ENCODE measurements at regions not wholly inside any gene's neighbourhood (a gene's known extent, or its start where the extent isn't known, plus 50 kb on each side); places are given as distances from the start of the nearest gene placed in this dataset.

DNA sequence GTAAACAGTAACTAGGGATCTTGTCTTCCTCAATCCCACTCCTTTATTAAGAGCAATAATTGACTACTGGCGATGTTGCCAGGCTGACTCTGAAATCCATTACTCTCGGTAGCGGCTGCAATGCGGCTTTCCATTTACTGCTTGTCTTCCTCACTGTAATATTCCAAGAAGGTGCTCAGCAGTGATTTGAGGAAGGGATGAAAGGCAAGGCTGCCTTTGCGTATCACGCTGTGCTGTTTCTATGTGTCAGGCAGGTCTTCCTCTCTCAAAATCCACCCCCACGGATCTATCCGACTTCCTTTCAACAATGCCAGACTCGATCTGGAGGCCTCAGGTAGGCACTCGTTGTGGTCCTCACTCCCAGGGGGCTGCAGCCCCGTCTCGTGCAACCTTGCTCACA is 261.4 kb upstream of the CDH4 start (continued):
- TF ChIP-seq, protein P1, sequence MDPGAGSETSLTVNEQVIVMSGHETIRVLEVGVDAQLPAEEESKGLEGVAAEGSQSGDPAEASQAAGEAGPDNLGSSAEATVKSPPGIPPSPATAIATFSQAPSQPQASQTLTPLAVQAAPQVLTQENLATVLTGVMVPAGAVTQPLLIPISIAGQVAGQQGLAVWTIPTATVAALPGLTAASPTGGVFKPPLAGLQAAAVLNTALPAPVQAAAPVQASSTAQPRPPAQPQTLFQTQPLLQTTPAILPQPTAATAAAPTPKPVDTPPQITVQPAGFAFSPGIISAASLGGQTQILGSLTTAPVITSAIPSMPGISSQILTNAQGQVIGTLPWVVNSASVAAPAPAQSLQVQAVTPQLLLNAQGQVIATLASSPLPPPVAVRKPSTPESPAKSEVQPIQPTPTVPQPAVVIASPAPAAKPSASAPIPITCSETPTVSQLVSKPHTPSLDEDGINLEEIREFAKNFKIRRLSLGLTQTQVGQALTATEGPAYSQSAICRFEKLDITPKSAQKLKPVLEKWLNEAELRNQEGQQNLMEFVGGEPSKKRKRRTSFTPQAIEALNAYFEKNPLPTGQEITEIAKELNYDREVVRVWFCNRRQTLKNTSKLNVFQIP (CRISPR knock-in tag; IDR thresholded peaks at IDR 0.05; ENCODE audit: borderline replicate concordance, low read depth) = no peak
- TF ChIP-seq ZFP3 (CRISPR knock-in tag; IDR thresholded peaks at IDR 0.05) (no peak), ZFP30 (CRISPR knock-in tag; IDR thresholded peaks at IDR 0.05) (no peak), PPARA (CRISPR knock-in tag; IDR thresholded peaks at IDR 0.05; ENCODE audit: borderline replicate concordance) (no peak), ZC3H10 (CRISPR knock-in tag; IDR thresholded peaks at IDR 0.05) (no peak), ARNTL (CRISPR knock-in tag; IDR thresholded peaks at IDR 0.05; ENCODE audit: borderline replicate concordance, low read depth) (no peak), ZNF8 (CRISPR knock-in tag; IDR thresholded peaks at IDR 0.05) (no peak), TCF4 (CRISPR knock-in tag; IDR thresholded peaks at IDR 0.05; ENCODE audit: borderline replicate concordance) (no peak), OSR1 (CRISPR knock-in tag; IDR thresholded peaks at IDR 0.05) (no peak), ZNF70 (CRISPR knock-in tag; IDR thresholded peaks at IDR 0.05) (no peak)
- TF ChIP-seq, protein P2, sequence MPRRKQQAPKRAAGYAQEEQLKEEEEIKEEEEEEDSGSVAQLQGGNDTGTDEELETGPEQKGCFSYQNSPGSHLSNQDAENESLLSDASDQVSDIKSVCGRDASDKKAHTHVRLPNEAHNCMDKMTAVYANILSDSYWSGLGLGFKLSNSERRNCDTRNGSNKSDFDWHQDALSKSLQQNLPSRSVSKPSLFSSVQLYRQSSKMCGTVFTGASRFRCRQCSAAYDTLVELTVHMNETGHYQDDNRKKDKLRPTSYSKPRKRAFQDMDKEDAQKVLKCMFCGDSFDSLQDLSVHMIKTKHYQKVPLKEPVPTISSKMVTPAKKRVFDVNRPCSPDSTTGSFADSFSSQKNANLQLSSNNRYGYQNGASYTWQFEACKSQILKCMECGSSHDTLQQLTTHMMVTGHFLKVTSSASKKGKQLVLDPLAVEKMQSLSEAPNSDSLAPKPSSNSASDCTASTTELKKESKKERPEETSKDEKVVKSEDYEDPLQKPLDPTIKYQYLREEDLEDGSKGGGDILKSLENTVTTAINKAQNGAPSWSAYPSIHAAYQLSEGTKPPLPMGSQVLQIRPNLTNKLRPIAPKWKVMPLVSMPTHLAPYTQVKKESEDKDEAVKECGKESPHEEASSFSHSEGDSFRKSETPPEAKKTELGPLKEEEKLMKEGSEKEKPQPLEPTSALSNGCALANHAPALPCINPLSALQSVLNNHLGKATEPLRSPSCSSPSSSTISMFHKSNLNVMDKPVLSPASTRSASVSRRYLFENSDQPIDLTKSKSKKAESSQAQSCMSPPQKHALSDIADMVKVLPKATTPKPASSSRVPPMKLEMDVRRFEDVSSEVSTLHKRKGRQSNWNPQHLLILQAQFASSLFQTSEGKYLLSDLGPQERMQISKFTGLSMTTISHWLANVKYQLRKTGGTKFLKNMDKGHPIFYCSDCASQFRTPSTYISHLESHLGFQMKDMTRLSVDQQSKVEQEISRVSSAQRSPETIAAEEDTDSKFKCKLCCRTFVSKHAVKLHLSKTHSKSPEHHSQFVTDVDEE (CRISPR knock-in tag; IDR thresholded peaks at IDR 0.05) = no peak

DNA sequence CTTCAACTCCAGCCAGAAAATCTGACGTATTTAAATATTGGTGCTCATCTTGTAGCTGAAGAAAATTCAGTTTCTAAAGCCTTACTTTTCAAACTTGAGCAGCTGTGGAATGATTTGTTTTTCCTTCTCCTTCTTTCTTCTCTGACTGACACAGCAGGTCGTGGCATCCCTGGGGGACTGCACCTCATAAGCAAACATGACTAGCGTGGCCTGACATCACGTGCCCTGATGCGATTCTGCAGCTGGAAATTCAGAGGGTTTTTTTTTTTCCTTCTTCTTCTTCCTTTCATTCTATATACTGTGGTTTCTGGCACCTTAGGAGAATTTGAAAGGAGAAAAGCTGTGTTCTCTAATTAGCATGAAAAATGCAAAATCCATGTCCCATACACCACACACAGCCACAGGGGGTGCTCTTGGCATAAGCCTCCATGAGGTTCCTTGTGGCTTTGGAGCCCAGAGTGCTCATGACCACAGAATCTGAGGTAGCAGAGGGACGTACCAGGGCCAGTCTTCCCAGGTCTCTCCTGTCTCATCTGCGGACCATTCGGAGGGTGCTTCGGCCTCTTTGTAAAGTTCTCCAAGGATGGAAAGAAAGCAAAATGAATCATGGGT is 258.5 kb upstream of the CDH4 start:
- no peak for TF ChIP-seq PPARA (CRISPR knock-in tag; IDR thresholded peaks at IDR 0.05; ENCODE audit: borderline replicate concordance)
- no peak for TF ChIP-seq ZFP30 (CRISPR knock-in tag; IDR thresholded peaks at IDR 0.05)
- no peak for TF ChIP-seq OSR1 (CRISPR knock-in tag; IDR thresholded peaks at IDR 0.05)
- no peak for TF ChIP-seq CSDC2 (CRISPR knock-in tag; IDR thresholded peaks at IDR 0.05)
- TF ChIP-seq RARB (CRISPR knock-in tag; IDR thresholded peaks at IDR 0.05) = no peak
- ATAC-seq = no peak

DNA sequence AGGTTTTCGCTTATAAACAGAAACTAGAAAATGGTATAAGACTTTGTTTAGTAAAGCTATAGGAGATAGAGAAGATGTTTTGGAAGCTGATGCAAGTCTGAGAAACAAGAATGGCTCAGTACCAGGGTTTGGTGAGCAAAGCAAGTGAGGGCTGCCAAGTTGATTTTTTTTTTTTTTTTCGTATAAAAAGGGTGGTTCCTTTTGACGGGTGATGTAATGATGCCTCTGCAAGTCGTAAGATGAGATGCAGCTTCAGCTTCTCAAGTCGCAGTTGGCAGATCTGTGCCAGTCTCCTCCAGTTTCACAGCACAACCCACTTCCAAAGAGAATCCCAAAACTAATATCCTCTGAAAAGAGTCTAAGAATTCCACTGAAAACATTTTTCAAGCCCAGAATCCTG is 252.8 kb upstream of the CDH4 start:
- TF ChIP-seq SNAI2 (CRISPR knock-in tag; IDR thresholded peaks at IDR 0.05) (no peak), ZNF565 (CRISPR knock-in tag; conservative IDR thresholded peaks at IDR 0.05; ENCODE audit: low read depth) (no peak), ZNF70 (CRISPR knock-in tag; IDR thresholded peaks at IDR 0.05) (no peak), BACH2 (CRISPR knock-in tag; IDR thresholded peaks at IDR 0.05; ENCODE audit: borderline replicate concordance) (no peak), TCF4 (CRISPR knock-in tag; IDR thresholded peaks at IDR 0.05; ENCODE audit: borderline replicate concordance) (no peak), GLIS3 (CRISPR knock-in tag; IDR thresholded peaks at IDR 0.05) (no peak)

DNA sequence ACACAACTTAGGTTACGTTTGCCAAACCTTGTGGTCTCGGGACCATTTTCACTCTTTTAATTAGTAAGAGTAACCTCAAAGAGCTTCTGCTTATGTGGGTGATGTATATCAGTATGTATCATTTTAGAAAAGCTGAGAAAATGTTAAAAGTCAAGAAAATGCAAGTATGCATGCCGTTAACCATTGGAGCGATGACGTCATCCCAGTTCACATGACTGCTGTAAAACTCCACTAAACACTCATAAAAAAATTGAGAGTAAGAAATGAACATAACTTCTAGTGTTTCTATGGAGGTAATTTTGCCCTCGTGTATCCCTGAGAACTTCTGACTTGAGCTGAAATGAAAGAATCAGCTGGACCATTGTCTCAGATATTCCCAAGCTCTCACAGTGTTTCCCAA is 250.0 kb upstream of the CDH4 start:
- no peak for ATAC-seq
- TF ChIP-seq ZNF8 (CRISPR knock-in tag; IDR thresholded peaks at IDR 0.05) (no peak), SNAI2 (CRISPR knock-in tag; IDR thresholded peaks at IDR 0.05) (no peak), RARB (CRISPR knock-in tag; IDR thresholded peaks at IDR 0.05) (no peak), PPARA (CRISPR knock-in tag; IDR thresholded peaks at IDR 0.05; ENCODE audit: borderline replicate concordance) (no peak), TOX (CRISPR knock-in tag; IDR thresholded peaks at IDR 0.05; ENCODE audit: borderline replicate concordance) (no peak), ESRRG (CRISPR knock-in tag; IDR thresholded peaks at IDR 0.05) (no peak), BACH2 (CRISPR knock-in tag; IDR thresholded peaks at IDR 0.05; ENCODE audit: borderline replicate concordance) (no peak), ZFP3 (CRISPR knock-in tag; IDR thresholded peaks at IDR 0.05) (no peak), ZC3H10 (CRISPR knock-in tag; IDR thresholded peaks at IDR 0.05) (no peak)
- TF ChIP-seq, protein P3, sequence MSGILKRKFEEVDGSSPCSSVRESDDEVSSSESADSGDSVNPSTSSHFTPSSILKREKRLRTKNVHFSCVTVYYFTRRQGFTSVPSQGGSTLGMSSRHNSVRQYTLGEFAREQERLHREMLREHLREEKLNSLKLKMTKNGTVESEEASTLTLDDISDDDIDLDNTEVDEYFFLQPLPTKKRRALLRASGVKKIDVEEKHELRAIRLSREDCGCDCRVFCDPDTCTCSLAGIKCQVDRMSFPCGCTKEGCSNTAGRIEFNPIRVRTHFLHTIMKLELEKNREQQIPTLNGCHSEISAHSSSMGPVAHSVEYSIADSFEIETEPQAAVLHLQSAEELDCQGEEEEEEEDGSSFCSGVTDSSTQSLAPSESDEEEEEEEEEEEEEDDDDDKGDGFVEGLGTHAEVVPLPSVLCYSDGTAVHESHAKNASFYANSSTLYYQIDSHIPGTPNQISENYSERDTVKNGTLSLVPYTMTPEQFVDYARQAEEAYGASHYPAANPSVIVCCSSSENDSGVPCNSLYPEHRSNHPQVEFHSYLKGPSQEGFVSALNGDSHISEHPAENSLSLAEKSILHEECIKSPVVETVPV (CRISPR knock-in tag; IDR thresholded peaks at IDR 0.05) = no peak
- TF ChIP-seq, protein P4, sequence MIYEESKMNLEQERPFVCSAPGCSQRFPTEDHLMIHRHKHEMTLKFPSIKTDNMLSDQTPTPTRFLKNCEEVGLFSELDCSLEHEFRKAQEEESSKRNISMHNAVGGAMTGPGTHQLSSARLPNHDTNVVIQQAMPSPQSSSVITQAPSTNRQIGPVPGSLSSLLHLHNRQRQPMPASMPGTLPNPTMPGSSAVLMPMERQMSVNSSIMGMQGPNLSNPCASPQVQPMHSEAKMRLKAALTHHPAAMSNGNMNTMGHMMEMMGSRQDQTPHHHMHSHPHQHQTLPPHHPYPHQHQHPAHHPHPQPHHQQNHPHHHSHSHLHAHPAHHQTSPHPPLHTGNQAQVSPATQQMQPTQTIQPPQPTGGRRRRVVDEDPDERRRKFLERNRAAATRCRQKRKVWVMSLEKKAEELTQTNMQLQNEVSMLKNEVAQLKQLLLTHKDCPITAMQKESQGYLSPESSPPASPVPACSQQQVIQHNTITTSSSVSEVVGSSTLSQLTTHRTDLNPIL (CRISPR knock-in tag; IDR thresholded peaks at IDR 0.05; ENCODE audit: low read depth) = no peak

More for the DNA sequence above, 252.8 kb upstream of the CDH4 start:
- ATAC-seq = no peak
